Stimulated activated CD8-positive, alpha-beta memory T cell treated with anti-CD3 and anti-CD28 coated beads, Interleukin-2, amount 100 ng/mL, for 48 hours (primary cell): ENCODE measurements at regions not wholly inside any gene's neighbourhood (a gene's known extent, or its start where the extent isn't known, plus 50 kb on each side); places are given as distances from the start of the nearest gene placed in this dataset.

Experiments
- DNase-seq, 2 donors: peaks; one replicate each; pipeline ENCODE4 v3.0.0-alpha.2; 2020; ENCODE audit warnings: low read depth in 2 of 2

DNA sequence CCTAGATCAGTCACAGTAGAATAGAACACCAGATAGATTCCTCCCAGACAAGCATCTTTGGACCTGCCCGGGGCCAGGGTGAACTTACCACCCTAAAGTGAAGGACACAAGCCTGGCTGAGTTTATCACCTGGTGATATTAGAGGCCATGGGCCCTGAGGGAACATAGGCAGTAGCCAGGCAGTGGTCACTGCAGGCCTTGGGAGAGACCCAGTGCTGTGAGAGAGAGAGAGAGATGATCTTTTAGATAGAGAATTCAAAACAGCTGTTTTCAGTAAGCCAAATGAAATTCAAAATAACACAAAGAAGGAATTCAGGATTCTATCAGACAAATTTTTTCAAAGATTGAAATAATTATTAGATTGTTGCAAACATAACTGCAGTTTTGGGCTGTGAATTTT is 1679.9 kb downstream of the EFNB2 start:
- DNase-seq, result no peak

DNA sequence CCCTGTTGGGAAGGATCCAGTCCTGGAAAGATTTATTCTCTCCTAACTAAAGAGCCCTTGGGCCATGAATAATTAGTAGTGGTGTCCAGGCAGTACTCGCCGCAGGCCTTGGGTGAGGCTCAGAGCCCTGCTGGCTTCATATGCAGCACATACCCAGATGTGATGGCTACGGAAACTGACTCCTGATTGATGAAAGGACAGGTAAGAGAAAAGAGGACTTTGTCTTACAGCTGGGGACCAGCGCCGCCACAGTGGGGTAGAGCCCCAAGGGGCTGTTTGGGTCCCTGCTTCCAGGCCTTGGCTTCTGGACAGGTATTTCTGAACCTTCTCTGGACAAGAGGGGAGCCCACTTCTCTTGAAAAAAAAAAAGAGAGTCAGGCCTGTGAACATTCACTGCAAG is 1680.8 kb downstream of the EFNB2 start:
- DNase-seq, result no peak

DNA sequence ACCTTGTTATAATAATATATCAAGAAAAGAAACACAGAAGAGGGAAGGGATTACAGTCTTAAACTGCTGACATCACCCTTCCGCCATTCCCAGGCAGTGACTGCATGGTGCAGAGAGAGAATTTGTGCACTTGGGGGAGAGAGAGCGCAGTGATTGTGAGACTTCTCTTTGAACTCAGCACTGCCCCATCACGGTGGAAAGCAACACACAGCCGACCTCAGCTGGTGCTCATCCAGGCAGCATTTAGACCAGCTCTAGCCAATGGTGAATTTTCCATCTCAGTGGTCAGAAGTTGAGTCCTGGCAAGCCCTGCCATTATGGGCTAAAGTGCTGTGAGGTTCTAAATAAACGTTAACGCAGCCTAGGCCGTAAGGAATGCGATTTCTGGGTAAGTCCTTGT is 1681.5 kb downstream of the EFNB2 start:
- no peak for DNase-seq

DNA sequence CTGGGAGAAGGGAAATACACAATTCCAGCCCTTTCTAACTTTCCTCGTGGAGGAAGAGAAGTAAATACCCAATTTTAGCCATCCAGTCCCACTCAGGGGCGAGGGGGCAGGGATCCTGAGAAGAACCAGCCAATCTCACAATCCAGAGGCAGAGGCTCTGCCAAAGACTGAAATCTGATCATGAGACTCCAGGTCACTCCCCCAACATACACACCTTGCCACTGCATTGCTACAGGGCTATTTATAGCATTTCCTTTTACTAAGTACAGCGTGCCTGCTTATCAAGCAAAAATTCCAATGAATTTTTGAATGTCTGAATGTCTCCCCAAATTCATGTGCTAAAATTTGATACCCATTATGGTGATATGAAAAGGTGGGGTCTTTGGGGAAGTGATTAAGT is 1687.5 kb downstream of the EFNB2 start:
- no peak for DNase-seq

DNA sequence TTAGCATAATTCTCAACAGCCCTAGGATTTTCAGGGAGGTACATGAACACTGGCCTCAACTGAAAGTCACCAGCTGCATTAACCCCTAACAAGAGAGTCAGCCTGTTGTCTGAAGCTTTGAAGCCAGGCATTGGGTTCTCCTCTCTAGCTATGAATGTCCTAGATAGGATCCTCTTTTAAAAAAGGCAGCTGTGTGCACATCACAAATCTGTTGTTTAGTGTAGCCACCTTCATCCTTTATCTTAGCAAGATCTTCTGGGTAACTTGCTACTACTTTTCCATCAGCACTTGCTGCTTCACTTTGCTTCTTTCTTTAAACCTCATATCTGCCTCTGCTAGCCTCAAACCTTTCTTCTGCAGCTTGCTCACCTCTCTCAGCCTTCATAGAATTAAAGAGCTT is 1692.1 kb downstream of the EFNB2 start:
- DNase-seq, result no peak

DNA sequence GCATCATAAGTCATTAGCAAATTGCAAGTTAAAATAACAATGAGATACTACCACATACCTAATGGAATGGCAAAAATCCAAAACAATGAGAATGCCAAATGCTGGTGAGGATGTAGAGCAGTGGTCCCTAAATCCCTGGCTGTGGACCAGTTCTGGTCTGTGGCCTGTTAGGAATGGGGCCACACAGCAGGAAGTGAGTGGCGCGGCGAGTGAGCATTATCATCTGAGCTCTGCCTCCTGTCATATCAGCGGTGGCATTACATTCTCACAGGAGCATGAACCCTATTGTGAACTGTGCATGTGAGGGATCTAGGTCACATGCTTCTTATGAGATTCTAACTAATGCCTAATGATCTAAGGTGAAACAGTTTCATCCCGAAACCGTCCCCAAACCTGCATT is 1694.4 kb downstream of the EFNB2 start:
- no peak for DNase-seq

DNA sequence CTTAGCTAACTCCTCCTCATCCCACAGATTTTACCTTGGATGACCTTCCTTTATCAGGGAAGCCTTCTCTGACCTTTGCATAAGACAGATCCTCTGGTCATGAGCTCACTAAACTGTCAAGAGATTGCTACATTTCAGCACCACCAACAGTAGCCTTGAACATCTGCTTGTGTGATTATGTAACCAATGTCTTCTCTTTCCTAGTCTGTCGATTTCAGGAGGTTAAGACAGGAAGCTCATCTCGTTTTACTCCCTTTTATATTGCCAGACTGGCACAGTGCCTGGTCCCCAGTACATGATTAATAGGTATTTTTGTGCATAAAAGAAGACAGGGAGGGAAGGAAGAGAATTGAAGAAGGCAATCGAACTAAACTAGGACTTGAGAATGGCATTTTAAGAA is 1697.7 kb downstream of the EFNB2 start:
- DNase-seq, result no peak

DNA sequence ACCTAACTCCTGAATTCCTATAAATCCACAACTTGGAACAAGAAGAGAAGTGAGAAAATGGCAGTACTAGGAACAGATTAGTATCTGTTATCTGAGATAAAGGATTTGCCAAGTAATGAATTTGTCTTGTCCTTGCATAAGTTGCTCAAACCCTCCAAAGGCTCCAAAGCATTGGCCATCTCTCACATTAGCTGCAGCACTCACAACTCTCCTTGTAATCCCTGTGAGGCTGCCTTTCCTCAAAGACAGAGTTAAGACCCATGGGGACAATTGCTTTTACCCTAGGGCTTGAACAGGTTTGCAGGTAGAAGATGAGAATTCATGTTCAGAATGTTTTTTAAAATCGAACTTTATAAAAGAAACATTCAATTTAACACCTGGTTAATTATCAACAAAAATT is 1702.2 kb downstream of the EFNB2 start:
- DNase-seq, result no peak

DNA sequence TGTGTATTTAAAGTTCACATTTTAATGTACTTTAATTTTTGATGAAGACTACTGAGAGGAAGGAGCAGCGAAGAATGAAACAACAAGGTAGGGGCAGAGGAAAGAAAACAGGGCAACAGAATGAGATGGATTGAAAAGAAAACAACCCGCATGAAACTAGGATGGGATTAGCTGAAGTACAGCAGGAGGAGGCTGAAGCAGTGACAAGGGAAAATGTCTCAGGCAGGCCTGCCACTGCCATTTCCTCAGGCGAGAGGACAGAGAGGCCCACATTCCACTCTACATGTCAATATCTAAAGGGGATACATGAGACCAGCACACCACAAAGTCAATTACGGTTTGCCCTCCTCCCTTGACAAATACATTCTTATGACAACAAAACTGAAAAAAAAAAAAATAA is 1703.2 kb downstream of the EFNB2 start:
- DNase-seq, result no peak

DNA sequence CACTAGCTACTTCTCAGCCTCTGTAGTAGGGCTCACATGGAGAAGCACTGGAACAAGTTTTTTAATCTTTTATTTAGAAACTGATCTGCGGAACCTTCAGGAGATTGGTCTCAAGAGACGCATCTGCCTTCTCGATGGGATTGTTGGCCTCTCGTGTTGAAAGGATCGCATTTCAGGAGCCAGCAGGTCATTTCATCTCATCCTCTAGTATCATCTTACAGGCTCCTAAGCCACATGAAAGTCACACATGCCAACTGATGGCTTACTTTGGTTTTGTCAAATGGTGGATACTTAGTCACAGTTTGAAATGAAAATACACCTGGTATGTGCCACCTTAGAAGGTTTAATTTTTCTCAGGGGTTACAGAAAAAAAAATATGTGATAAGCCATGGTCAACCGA is 1703.6 kb downstream of the EFNB2 start:
- no peak for DNase-seq

DNA sequence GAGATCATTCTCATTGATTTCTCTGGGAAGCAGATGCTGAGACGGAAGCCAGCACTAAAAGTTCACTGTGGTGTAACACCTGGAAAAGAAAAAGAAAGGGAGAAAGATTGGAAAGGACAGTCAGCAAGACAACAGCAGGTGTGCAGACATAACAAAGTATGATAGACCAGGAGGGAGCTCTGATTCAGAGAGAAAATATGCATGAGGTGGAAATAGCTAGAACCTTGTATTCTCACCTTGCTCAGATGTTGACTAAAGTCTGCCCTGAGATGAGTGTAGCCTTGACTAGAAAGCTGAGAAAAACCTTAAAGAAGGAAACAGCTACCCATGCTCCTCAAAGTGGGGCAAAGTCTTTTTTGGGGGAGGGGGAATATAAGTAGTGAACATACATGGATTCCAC is 1711.8 kb downstream of the EFNB2 start:
- DNase-seq, result no peak

DNA sequence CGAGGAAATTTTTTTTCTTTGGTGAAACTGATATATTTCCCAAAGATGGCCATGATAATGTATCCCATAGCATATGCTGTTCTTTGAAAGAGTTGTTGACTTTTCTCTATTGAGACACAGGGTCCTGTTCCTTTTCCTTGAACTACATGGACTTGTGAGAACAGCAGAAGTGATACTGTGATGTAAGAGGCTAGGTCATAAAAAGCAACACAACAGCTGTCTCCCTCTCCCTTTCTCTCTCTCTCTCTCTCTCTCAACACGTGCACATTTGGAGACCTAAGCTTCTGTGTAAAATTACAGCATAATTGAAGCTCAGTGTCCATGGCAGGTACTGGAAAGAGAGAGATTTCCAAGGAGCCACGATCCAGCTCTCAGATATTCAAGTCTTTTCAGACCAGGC is 1712.4 kb downstream of the EFNB2 start:
- DNase-seq, result no peak

DNA sequence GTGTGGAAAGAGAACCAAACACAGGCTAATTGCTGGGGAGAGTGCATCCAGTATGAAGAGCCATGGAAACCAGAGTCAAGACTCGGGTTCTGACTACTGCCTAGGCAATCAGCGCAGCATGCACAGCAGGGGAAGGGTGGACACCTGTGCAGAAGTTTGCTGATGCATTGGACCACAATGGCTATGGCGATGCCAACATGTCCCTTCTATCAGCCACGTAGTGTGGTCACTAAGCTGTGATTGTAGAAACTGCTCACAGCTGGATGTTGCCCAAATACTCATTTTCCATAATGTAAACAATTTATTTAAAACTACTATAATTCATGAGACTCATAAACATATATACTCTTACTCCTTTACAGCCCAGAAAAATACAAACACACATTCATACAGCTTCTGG is 1718.2 kb downstream of the EFNB2 start:
- DNase-seq, result no peak

DNA sequence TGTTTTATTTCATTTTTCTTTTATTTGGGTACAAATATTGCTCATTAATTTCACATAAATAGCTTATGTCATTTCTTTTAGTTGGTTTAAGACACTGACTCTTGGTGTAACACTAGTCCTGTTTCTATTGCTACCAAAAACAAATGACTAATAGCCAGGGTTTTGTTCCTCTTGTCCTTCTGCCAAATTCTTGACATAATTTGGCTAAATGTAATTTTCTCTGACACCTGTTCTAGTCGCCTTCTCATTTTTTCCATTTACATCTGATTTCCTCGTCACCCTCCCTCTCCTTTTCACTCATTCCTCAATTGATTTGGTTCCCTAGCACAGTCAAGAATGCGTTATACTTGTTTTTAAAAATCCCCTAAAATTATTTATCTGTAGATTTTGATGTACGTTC is 1718.7 kb downstream of the EFNB2 start:
- DNase-seq, result no peak

DNA sequence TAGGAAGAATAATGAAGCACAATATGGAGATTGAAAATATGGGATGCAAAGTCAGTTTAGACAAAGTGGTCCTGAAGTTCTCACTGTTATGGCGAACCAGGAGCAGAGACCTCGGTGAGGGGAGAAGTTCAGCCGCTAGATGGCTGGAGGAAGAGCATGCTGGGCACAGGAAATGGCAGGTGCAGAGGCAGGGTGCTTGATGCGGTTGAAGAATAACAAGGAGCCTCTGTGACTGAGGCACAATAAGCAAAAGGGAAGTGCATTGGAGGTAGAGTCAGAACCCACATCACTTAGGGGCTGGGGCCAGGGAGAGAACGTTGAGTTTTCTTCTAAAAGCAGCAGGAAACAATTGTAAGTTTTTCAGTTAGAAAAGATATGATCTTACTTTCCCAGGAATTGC is 1725.2 kb downstream of the EFNB2 start:
- DNase-seq, result no peak

DNA sequence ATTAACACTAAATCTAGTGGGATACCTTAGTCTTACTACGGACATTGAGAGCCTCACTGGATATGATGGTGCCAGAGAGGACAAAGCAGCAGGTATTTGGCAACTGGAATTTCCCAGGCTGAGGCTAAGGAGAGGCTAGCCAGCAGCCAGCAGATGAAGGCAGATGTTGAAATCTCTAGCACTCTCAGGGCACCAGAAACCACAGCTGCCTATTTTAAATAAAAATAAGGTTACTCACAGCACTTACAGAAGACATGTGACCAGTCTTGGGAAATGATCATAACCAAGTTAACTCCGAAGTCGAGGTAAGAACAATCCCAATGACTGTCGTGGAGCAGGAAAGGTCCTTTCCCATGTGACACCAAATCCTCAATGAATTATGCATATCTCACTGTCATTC is 1726.0 kb downstream of the EFNB2 start:
- no peak for DNase-seq

DNA sequence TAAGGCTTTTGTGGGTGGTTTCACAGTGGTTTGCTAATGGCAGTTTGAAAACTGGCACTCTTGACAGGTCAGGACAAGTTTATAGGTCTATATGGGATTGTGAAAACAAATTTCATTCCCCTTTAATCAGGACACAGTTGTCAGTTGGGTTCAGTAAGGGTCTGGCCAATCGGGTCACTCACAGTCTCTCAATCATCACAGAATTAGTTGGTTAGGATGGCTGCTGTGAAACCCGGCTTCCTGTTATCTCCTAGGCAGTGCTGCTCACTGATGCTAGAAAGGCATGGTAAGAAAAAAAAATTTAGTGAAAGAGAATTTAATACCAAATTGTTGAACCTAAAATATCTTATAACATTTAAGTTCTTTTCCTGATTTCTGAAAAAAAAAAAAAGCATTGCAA is 1730.1 kb downstream of the EFNB2 start:
- no peak for DNase-seq

DNA sequence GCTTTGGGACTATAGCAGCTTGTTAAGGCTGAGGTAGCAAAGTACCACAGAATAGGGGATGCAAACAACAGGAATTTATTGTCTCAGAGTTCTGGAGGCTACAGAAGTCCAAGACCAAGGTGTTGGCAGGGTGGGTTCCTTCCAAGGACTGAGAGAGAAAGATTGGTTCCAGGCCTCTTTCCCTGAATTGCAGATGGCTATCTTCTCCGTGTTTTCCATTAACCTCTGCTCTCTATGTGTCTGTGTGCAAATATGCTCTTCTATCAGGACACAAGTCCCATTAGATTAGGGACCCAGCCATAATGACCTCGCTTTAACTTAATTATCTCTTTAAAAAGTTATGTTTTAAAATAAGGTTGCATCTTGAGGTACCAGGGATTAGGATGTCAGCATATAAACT is 1732.9 kb upstream of the SLC10A2 start:
- DNase-seq, result no peak

DNA sequence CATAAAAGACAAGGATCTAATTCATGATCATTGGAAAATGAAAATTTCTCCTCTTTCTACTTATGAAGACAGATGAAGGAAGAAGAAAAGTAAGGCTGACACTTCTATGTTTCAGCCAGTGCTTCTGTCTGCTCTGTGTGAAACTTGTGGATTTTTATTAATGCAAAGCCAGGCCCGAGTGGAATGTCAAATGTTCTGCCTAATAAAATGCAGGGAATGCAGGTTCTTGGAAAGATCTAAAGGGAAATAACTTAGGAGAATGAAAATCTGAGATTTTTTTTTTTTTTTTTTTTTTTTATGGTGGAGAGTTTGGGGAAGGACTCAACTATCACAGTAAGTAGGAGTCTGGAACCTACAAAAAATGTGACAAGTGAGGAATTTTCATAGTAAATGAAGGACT is 1732.3 kb upstream of the SLC10A2 start:
- DNase-seq, result no peak

DNA sequence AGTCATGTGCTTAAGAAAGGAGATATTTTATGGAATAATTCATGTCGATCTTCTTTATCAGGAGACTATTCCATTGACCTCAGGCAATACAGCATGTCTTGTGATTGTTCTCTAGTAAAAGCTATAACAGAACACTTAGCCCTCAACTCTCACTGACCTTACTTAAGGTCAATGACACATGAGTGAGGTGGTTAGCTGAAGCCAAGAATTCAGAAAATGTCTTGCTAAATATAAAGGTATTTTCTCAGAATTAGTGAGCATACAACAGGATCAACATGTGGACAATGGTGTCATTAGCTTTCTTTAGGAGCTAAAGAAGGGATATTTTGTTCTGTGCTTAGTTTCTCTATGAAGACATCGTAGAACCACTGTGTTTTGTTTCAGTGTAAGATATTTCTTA is 1730.4 kb upstream of the SLC10A2 start:
- no peak for DNase-seq

DNA sequence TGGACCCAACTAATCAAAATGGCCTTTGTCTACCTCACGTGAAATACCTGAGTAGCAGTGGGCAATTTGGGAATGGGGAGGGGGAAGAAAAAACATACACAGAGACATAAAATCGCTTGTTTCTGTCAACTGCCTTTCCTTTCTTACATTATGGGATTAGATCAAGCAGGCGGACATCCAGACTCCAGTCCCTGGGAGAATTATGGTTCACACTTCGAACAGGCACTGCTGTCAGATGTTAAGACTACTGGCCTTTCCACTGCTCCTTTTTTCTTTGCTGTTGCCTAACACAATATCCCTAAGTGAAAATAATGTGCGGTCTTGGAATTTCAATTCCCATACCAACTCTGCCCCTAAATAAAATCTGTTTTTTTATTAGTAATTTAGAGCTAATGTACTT is 1719.7 kb upstream of the SLC10A2 start:
- no peak for DNase-seq

DNA sequence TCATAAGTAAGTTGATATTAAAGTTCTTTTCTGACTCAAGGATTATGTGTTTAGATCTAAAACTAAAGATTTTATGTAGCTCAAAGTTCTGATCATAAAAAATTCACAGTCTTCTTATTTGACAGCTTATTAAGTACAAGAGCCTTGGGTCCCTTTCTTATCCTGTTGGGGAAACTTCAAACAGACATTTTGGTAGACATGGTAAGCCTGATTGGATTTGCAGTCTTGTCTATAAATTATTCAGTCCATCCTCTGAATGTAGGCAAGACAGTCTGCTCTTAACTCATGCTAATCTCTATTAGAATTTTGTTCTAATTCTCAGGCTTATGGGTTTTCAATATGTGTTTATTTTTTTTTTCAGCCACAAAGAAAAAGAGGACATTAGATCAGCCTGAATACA is 1718.7 kb upstream of the SLC10A2 start:
- DNase-seq, result no peak

DNA sequence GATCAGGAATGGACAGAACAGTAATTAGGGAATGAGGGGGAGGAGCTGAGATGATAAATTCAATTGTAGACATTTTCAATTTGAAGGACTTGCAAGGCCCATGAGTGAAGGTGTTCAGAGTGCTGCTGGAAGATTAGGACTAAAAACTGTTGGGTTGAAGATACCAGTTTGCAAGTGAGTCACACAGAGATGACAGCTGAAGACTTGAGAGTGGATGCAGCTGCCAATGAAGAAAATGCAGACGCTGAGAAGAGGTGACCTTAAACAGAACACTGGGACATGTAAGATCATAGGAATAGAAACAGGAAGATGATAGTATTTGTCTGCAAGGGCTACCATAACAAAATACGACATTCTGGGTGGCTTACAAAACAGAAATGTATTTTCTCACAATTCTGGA is 1716.5 kb upstream of the SLC10A2 start:
- DNase-seq, result no peak

DNA sequence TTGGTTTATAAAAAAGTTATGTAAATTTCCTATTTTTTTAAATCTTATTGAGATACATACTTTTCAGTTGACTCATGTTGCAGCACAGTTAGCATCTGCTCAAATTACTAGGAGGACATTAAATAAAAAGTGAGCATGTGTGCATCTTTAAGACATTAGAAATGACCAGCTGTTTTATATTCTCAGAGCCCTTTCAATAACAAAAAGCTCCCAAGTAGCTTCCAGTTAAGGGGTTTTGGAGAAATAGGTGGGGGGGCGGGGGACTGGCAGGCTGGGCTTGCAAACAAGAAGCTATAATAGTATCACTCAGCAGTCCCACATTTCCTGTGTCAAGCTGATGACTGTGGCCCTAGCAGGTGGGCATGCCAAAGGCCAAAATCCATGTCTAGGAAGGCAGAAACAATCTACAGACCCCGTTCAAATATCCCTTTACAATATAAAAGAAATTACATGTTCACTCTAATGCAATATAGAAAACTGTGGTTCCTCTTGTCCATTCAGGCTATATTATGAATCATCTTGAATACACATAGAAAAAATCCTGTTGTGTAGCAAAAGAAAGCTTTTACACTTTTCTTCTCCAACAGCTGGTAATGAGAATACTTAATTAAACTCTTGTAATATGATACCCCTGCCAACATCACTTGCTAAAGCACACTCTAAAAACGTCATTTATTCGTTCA is 1713.2 kb upstream of the SLC10A2 start:
- no peak for DNase-seq

DNA sequence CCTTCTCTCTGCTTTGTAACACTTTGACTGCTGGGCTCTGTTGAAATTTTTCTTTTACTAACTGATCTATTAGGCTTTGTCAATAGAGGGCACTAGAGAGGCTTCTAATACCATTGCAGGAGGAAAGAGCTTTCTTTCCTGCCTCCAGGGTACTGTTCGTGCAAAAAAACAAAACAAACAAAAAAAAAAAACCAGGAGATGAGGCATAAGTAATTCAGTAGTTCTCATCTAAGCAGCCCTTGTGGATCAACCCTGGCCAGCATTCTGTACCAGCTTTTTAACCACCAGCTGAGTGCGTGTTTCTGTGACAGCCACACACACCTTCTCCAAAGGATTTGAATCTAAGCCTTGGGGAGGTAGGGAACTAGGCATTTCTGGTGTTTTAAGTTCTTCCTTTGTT is 1707.6 kb upstream of the SLC10A2 start:
- no peak for DNase-seq
